ENCODE measurements at regions not wholly inside any gene's neighbourhood (a gene's known extent, or its start where the extent isn't known, plus 50 kb on each side); places are given as distances from the start of the nearest gene placed in this dataset.

GRCh38 chr14:84086714-84087113 is 1443.2 kb upstream of the FLRT2 start:
- no peaks in the 10 kb centered on the region for H3K36me3 ChIP-seq (ENCODE audit: control insufficient read depth in 2 of 2, insufficient read depth in 1 of 2, low read length in 2 of 2)
- CTCF ChIA-PET, result no interaction called here

GRCh38 chr14:84087986-84088531 is 1441.9 kb upstream of the FLRT2 start:
- no peaks in the 10 kb centered on the region for H3K4me1 ChIP-seq (ENCODE audit: control insufficient read depth, insufficient read depth, low read length)
- no peaks in the 10 kb centered on the region for H3K9me3 ChIP-seq (ENCODE audit: control insufficient read depth, insufficient read depth, low read depth, low read length)
- ChIA-PET CTCF (no interaction called here), POLR2A (no interaction called here)
- no peaks in the 10 kb centered on the region for H3K36me3 ChIP-seq (ENCODE audit: control insufficient read depth in 2 of 2, insufficient read depth in 1 of 2, low read length in 2 of 2)
- no peak overlapping the region for H3K27ac ChIP-seq (ENCODE audit: extremely low read depth, low read depth, low read length)
- no peak overlapping the region for H3K4me3 ChIP-seq (ENCODE audit: low read depth, low read length)
- TF ChIP-seq KLF17 (tag by site-specific recombination; IDR thresholded peaks at IDR 0.05) (no peak), ZNF239 (tag by site-specific recombination; IDR thresholded peaks at IDR 0.05) (no peak)

More at GRCh38 chr14:84086714-84087113, 1443.2 kb upstream of the FLRT2 start:
- POLR2A ChIA-PET, result no interaction called here
- TF ChIP-seq PBX3 (CRISPR knock-in tag; IDR thresholded peaks at IDR 0.05) (no peak), ZNF423 (tag by site-specific recombination; IDR thresholded peaks at IDR 0.05) (no peak)
- no peak overlapping the region for H3K4me3 ChIP-seq (ENCODE audit: low read depth, low read length)
- no peaks in the 10 kb centered on the region for H3K4me1 ChIP-seq (ENCODE audit: control insufficient read depth, insufficient read depth, low read length)
- H3K27ac ChIP-seq (ENCODE audit: extremely low read depth, low read depth, low read length), result no peak overlapping the region
- no peaks in the 10 kb centered on the region for H3K9me3 ChIP-seq (ENCODE audit: control insufficient read depth, insufficient read depth, low read depth, low read length)

- H3K36me3 ChIP-seq (ENCODE audit: control insufficient read depth in 2 of 2, insufficient read depth in 1 of 2, low read length in 2 of 2), result no peaks in the 10 kb centered on the region
- H3K27ac ChIP-seq (ENCODE audit: extremely low read depth, low read depth, low read length), result no peak overlapping the region
- H3K4me3 ChIP-seq (ENCODE audit: low read depth, low read length), result no peak overlapping the region
- TF ChIP-seq ZNF548 (tag by site-specific recombination; IDR thresholded peaks at IDR 0.05), result no peak
- H3K4me1 ChIP-seq (ENCODE audit: control insufficient read depth, insufficient read depth, low read length), result no peaks in the 10 kb centered on the region
- POLR2A ChIA-PET, result no interaction called here
- CTCF ChIA-PET, result no interaction called here
- H3K9me3 ChIP-seq (ENCODE audit: control insufficient read depth, insufficient read depth, low read depth, low read length), result no peaks in the 10 kb centered on the region
Observed at GRCh38 chr14:84090837-84091236, 1439.1 kb upstream of the FLRT2 start.

- H3K4me3 ChIP-seq (ENCODE audit: low read depth, low read length), result no peak overlapping the region
- TF ChIP-seq ZNF571 (tag by site-specific recombination; IDR thresholded peaks at IDR 0.05) (no peak), KLF10 (tag by site-specific recombination; IDR thresholded peaks at IDR 0.05) (no peak), ZFP69B (tag by site-specific recombination; IDR thresholded peaks at IDR 0.05) (no peak), ZNF133 (tag by site-specific recombination; IDR thresholded peaks at IDR 0.05) (no peak), ZNF10 (tag by site-specific recombination; IDR thresholded peaks at IDR 0.05) (no peak), ZNF518A (tag by site-specific recombination; conservative IDR thresholded peaks at IDR 0.05; ENCODE audit: low read depth) (no peak), ZBTB48 (tag by site-specific recombination; IDR thresholded peaks at IDR 0.05) (no peak)
- no peaks in the 10 kb centered on the region for H3K4me1 ChIP-seq (ENCODE audit: control insufficient read depth, insufficient read depth, low read length)
- no peaks in the 10 kb centered on the region for H3K36me3 ChIP-seq (ENCODE audit: control insufficient read depth in 2 of 2, insufficient read depth in 1 of 2, low read length in 2 of 2)
- no peaks in the 10 kb centered on the region for H3K9me3 ChIP-seq (ENCODE audit: control insufficient read depth, insufficient read depth, low read depth, low read length)
- ChIA-PET CTCF (no interaction called here), POLR2A (no interaction called here)
- H3K27ac ChIP-seq (ENCODE audit: extremely low read depth, low read depth, low read length), result no peak overlapping the region
Observed at GRCh38 chr14:84095681-84096080, 1434.3 kb upstream of the FLRT2 start.
